GM23338 (cell line): ENCODE measurements at regions not wholly inside any gene's neighbourhood (a gene's known extent, or its start where the extent isn't known, plus 50 kb on each side); places are given as distances from the start of the nearest gene placed in this dataset.

Source experiments
- ATAC-seq: fragments of 200-7000 bp; cut with Tn5 transposase; 3 replicates; pipeline ENCODE4 v1.9.1; 2020
- DNase-seq: peaks from one replicate; pipeline ENCODE4 v3.0.0-alpha.2; 2015; ENCODE audit warnings: low spot score
- H2AFZ ChIP-seq: fragments of 200-600 bp; sonication (generic); 2 replicates; pipeline ENCODE4 v1.8.0; 2016; ENCODE audit warnings: antibody characterized with exemption, mild to moderate bottlenecking, moderate library complexity
- H3F3A ChIP-seq: fragments of 200-600 bp; sonication (generic); replicated peaks from 2 replicates; pipeline ENCODE4 v1.8.0; 2017; ENCODE audit warnings: antibody characterized with exemption, mixed run types, low read depth
- H3K27ac ChIP-seq: fragments of 200-600 bp; sonication (generic); 2 replicates; pipeline ENCODE4 v1.6.1; 2016; ENCODE audit warnings: low read depth
- H3K27me3 ChIP-seq: fragments of 200-600 bp; sonication (generic); 2 replicates; pipeline ENCODE4 v1.8.0; 2016; ENCODE audit warnings: mild to moderate bottlenecking, mixed run types, moderate library complexity; ENCODE audit not compliant: insufficient read depth
- H3K36me3 ChIP-seq: fragments of 200-600 bp; sonication (generic); 2 replicates; pipeline ENCODE4 v1.8.0; 2016; ENCODE audit warnings: mild to moderate bottlenecking; ENCODE audit not compliant: insufficient read depth
- H3K4me1 ChIP-seq: fragments of 200-600 bp; sonication (generic); 2 replicates; pipeline ENCODE4 v1.8.0; 2016; ENCODE audit warnings: mild to moderate bottlenecking, moderate library complexity; ENCODE audit not compliant: insufficient read depth
- H3K4me2 ChIP-seq: fragments of 200-600 bp; sonication (generic); 2 replicates; pipeline ENCODE4 v1.7.1; 2017; ENCODE audit warnings: mixed run types
- H3K4me3 ChIP-seq: fragments of 200-600 bp; sonication (generic); 2 replicates; pipeline ENCODE4 v1.6.1; 2016; ENCODE audit warnings: mixed run types
- H3K79me2 ChIP-seq: fragments of 200-600 bp; sonication (generic); replicated peaks from 2 replicates; pipeline ENCODE4 v1.8.0; 2017; ENCODE audit warnings: mild to moderate bottlenecking; ENCODE audit not compliant: insufficient read depth
- H3K9me2 ChIP-seq: fragments of 200-600 bp; sonication (generic); 2 replicates; pipeline ENCODE4 v1.8.0; 2017; ENCODE audit not compliant: insufficient read depth
- H4K20me1 ChIP-seq: fragments of 200-600 bp; sonication (generic); replicated peaks from 2 replicates; pipeline ENCODE4 v1.8.0; 2017; ENCODE audit warnings: mild to moderate bottlenecking; ENCODE audit not compliant: insufficient read depth
- H3K27ac Mint-ChIP-seq: 2 replicates; pipeline ENCODE4 v1.8.0; 2020; ENCODE audit warnings: inconsistent platforms, mild to moderate bottlenecking, moderate library complexity, mixed read lengths
- H3K27me3 Mint-ChIP-seq: 3 replicates; pipeline ENCODE4 v1.8.0; 2022; ENCODE audit warnings: low read depth, mild to moderate bottlenecking, moderate library complexity, mixed read lengths, inconsistent platforms; ENCODE audit not compliant: insufficient read depth, poor library complexity
- H3K36me3 Mint-ChIP-seq: 3 replicates; pipeline ENCODE4 v1.8.0; 2021; ENCODE audit warnings: low read depth, mild to moderate bottlenecking, inconsistent platforms, moderate library complexity, mixed read lengths
- H3K4me1 Mint-ChIP-seq: 3 replicates; pipeline ENCODE4 v1.8.0; 2020; ENCODE audit warnings: mild to moderate bottlenecking, inconsistent platforms, mixed read lengths
- H3K4me3 Mint-ChIP-seq: 3 replicates; pipeline ENCODE4 v1.8.0; 2021; ENCODE audit warnings: moderate library complexity, mild to moderate bottlenecking, inconsistent platforms, mixed read lengths
- H3K9me3 Mint-ChIP-seq: 3 replicates; pipeline ENCODE4 v1.8.0; 2020; ENCODE audit warnings: moderate library complexity, mild to moderate bottlenecking, inconsistent platforms, mixed read lengths
- EZH2phosphoT487 ChIP-seq: fragments of 200-600 bp; sonication (generic); IDR thresholded peaks from one replicate; pipeline ENCODE4 v1.8.1; 2018; ENCODE audit warnings: antibody characterized with exemption; ENCODE audit not compliant: unreplicated experiment
- NANOG ChIP-seq: IDR thresholded peaks from 2 replicates; pipeline ENCODE4 v1.6.1; 2016; ENCODE audit warnings: antibody characterized with exemption, borderline replicate concordance
- POLR2AphosphoS5 ChIP-seq: IDR thresholded peaks from 2 replicates; pipeline ENCODE4 v1.6.1; 2016; ENCODE audit warnings: antibody characterized with exemption, low read depth
- STAT1 ChIP-seq: IDR thresholded peaks from one replicate; pipeline ENCODE4 v1.6.1; 2016; ENCODE audit warnings: antibody characterized with exemption; ENCODE audit not compliant: unreplicated experiment
- ZNF114 ChIP-seq: fragments of 250-450 bp; sonication (Bioruptor Pico); IDR thresholded peaks from 2 replicates; pipeline ENCODE4 v1.5.0; 2020; ENCODE audit warnings: mild to moderate bottlenecking, moderate library complexity
- ZNF331 ChIP-seq: fragments of 250-450 bp; sonication (Bioruptor Pico); IDR thresholded peaks from 2 replicates; pipeline ENCODE4 v1.5.0; 2020; ENCODE audit warnings: low read depth, mild to moderate bottlenecking, moderate library complexity
- TF ChIP-seq, protein P1 (sequence below): IDR thresholded peaks from one replicate; pipeline ENCODE4 v1.6.1; 2018; ENCODE audit warnings: antibody characterized with exemption; ENCODE audit not compliant: unreplicated experiment
- TF ChIP-seq, protein P2 (sequence below): IDR thresholded peaks from 2 replicates; pipeline ENCODE4 v1.6.1; 2016; ENCODE audit warnings: antibody characterized with exemption
- TF ChIP-seq, protein P3 (sequence below), 2 experiments: fragments of 200-600 bp in 1 of 2; sonication (generic) in 1 of 2; conservative IDR thresholded peaks; 2 replicates each; pipeline versions ENCODE4 v1.5.1 to v1.6.1; 2016 to 2017; ENCODE audit warnings: antibody characterized with exemption in 2 of 2, low read depth in 2 of 2, mild to moderate bottlenecking in 2 of 2, moderate library complexity in 1 of 2

DNA sequence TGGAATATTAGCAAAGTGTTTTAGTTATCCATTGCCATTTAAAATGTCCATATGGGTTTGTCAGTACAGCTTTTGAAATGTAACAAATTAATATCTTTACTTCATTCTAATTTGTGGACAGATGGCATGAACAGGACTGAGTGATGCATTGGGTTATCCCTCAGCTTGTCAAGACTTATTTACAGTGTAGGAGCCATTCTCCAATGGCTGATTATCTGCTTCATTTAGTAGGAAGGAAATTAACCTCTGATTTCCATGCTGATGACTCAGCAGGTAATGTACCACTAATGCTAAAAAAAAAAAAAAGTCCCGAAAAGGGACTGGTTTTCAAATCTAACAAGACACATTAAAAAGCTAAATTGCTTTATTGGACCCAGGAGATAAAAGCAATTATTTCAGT lies 1149.0 kb upstream of the USP15 start:
- Histone ChIP-seq H3K4me2 (no peak overlapping the region), H3K4me3 (no peak overlapping the region), H3K4me1 (no peaks in the 10 kb centered on the region), H3K36me3 (no peaks in the 10 kb centered on the region), H2AFZ (no peak overlapping the region), H4K20me1 (no peaks in the 10 kb centered on the region), H3K9me2 (peaks cover 2% of the 10 kb centered on the region; the same call in 1 of the 2 replicates), H3K79me2 (no peaks in the 10 kb centered on the region), H3F3A (no peaks in the 10 kb centered on the region), H3K27me3 (no peaks in the 10 kb centered on the region), H3K27ac (no peak overlapping the region)
- DNase-seq, result no peak
- no peaks in the 10 kb centered on the region for H3K4me1 Mint-ChIP-seq
- ATAC-seq, result no peak
- H3K9me3 Mint-ChIP-seq, result peaks cover 9% of the 10 kb centered on the region
- no peak overlapping the region for H3K4me3 Mint-ChIP-seq
- H3K27me3 Mint-ChIP-seq, result no peaks in the 10 kb centered on the region
- no peak overlapping the region for H3K27ac Mint-ChIP-seq
- TF ChIP-seq, protein P1, sequence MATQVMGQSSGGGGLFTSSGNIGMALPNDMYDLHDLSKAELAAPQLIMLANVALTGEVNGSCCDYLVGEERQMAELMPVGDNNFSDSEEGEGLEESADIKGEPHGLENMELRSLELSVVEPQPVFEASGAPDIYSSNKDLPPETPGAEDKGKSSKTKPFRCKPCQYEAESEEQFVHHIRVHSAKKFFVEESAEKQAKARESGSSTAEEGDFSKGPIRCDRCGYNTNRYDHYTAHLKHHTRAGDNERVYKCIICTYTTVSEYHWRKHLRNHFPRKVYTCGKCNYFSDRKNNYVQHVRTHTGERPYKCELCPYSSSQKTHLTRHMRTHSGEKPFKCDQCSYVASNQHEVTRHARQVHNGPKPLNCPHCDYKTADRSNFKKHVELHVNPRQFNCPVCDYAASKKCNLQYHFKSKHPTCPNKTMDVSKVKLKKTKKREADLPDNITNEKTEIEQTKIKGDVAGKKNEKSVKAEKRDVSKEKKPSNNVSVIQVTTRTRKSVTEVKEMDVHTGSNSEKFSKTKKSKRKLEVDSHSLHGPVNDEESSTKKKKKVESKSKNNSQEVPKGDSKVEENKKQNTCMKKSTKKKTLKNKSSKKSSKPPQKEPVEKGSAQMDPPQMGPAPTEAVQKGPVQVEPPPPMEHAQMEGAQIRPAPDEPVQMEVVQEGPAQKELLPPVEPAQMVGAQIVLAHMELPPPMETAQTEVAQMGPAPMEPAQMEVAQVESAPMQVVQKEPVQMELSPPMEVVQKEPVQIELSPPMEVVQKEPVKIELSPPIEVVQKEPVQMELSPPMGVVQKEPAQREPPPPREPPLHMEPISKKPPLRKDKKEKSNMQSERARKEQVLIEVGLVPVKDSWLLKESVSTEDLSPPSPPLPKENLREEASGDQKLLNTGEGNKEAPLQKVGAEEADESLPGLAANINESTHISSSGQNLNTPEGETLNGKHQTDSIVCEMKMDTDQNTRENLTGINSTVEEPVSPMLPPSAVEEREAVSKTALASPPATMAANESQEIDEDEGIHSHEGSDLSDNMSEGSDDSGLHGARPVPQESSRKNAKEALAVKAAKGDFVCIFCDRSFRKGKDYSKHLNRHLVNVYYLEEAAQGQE, result no peak
- no peak for TF ChIP-seq NANOG
- no peak for TF ChIP-seq STAT1
- TF ChIP-seq POLR2AphosphoS5, result no peak
- TF ChIP-seq, protein P2, sequence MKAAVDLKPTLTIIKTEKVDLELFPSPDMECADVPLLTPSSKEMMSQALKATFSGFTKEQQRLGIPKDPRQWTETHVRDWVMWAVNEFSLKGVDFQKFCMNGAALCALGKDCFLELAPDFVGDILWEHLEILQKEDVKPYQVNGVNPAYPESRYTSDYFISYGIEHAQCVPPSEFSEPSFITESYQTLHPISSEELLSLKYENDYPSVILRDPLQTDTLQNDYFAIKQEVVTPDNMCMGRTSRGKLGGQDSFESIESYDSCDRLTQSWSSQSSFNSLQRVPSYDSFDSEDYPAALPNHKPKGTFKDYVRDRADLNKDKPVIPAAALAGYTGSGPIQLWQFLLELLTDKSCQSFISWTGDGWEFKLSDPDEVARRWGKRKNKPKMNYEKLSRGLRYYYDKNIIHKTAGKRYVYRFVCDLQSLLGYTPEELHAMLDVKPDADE, result no peak
- TF ChIP-seq ZNF114 (CRISPR knock-in tag), result no peak
- TF ChIP-seq EZH2phosphoT487, result no peak
- TF ChIP-seq ZNF331 (CRISPR knock-in tag), result no peak
- TF ChIP-seq, protein P3, sequence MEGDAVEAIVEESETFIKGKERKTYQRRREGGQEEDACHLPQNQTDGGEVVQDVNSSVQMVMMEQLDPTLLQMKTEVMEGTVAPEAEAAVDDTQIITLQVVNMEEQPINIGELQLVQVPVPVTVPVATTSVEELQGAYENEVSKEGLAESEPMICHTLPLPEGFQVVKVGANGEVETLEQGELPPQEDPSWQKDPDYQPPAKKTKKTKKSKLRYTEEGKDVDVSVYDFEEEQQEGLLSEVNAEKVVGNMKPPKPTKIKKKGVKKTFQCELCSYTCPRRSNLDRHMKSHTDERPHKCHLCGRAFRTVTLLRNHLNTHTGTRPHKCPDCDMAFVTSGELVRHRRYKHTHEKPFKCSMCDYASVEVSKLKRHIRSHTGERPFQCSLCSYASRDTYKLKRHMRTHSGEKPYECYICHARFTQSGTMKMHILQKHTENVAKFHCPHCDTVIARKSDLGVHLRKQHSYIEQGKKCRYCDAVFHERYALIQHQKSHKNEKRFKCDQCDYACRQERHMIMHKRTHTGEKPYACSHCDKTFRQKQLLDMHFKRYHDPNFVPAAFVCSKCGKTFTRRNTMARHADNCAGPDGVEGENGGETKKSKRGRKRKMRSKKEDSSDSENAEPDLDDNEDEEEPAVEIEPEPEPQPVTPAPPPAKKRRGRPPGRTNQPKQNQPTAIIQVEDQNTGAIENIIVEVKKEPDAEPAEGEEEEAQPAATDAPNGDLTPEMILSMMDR (conservative IDR thresholded peaks at IDR 0.05; ENCODE audit: low read depth in 2 of 2), result no peak
- H3K36me3 Mint-ChIP-seq, result no peaks in the 10 kb centered on the region; the same call in 2 of the 3 replicates
